Gastroesophageal sphincter (tissue), 4 donors: ENCODE measurements at regions not wholly inside any gene's neighbourhood (a gene's known extent, or its start where the extent isn't known, plus 50 kb on each side); places are given as distances from the start of the nearest gene placed in this dataset.
A peak's percentile ranks its signal among the peaks of the same experiment; 100 is the strongest.

Source experiments
- ATAC-seq: fragments of 150-250 bp; one replicate; pipeline ENCODE4 v1.9.1; 2016; ENCODE audit warnings: mild to moderate bottlenecking, moderate library complexity
- H3K27ac ChIP-seq, 4 donors: fragments of 200-600 bp; sonication (generic) in 3 of 4; 1 replicate in 3 of 4; 2 replicates in 1 of 4; pipeline ENCODE4 v1.5.1; 2016 to 2019
- H3K27me3 ChIP-seq: fragments of 200-600 bp; sonication (generic); one replicate; pipeline ENCODE4 v1.5.1; 2019
- H3K36me3 ChIP-seq, 2 donors: fragments of 200-600 bp; sonication (generic); one replicate each; pipeline ENCODE4 v1.5.1; 2019; ENCODE audit warnings: control low read depth in 1 of 2
- H3K4me1 ChIP-seq, 3 donors: fragments of 200-600 bp; sonication (generic); 1 replicate in 2 of 3; 2 replicates in 1 of 3; pipeline ENCODE4 v1.5.1; 2016 to 2019; ENCODE audit warnings: control low read depth in 2 of 3
- H3K4me3 ChIP-seq, 2 donors: fragments of 200-600 bp; sonication (generic); one replicate each; pipeline ENCODE4 v1.5.1; 2019; ENCODE audit warnings: mild to moderate bottlenecking in 1 of 2, moderate library complexity in 1 of 2
- H3K9me3 ChIP-seq, 3 donors: fragments of 200-600 bp; sonication (generic); one replicate each; pipeline ENCODE4 v1.5.1; 2017 to 2019; ENCODE audit warnings: control low read depth in 2 of 3
- CTCF ChIP-seq, 4 experiments: fragments of 200-600 bp in 2 of 4; fragments of 450-650 bp in 2 of 4; sonication (generic) in 1 of 4; IDR thresholded peaks; one replicate each; pipeline ENCODE4 v1.5.1; 2017 to 2019; ENCODE audit warnings: antibody characterized with exemption in 4 of 4, mild to moderate bottlenecking in 2 of 4, moderate library complexity in 2 of 4
- EP300 ChIP-seq: sonication (generic); formaldehyde crosslinking; IDR thresholded peaks from one replicate; pipeline ENCODE4 v1.6.1; 2017; ENCODE audit warnings: antibody characterized with exemption, mild to moderate bottlenecking
- POLR2A ChIP-seq, 2 donors: fragments of 450-650 bp; IDR thresholded peaks; one replicate each; pipeline ENCODE4 v1.6.1; 2017; ENCODE audit warnings: antibody characterized with exemption in 2 of 2, mild to moderate bottlenecking in 2 of 2, moderate library complexity in 1 of 2
- POLR2AphosphoS5 ChIP-seq: sonication (generic); formaldehyde crosslinking; IDR thresholded peaks from one replicate; pipeline ENCODE4 v1.6.1; 2017; ENCODE audit warnings: antibody characterized with exemption
- WGBS, 2 donors: methylation state at CpG; one replicate each; pipeline ENCODE4 v1.1.5; 2018; ENCODE audit warnings: low coverage in 1 of 2; 5-methylcytosine and 5-hydroxymethylcytosine counted together

- no peak for TF ChIP-seq EP300
- WGBS, 2 donors = 22 to 50% methylated on average over 1 of the region's 1 CpG
- ATAC-seq = no peak
Observed at GRCh38 chr2:84084856-84085255, 374.2 kb downstream of the SUCLG1 start.

GRCh38 chr2:84083984-84084383 lies 375.1 kb downstream of the SUCLG1 start:
- TF ChIP-seq POLR2AphosphoS5 (no peak), CTCF (IDR thresholded peaks at IDR 0.05) (no peak), POLR2A (IDR thresholded peaks at IDR 0.05) (no peak), EP300 (no peak)
- Histone ChIP-seq H3K36me3 (no peaks in the 10 kb centered on the region), H3K4me1 (no peaks in the 10 kb centered on the region), H3K9me3 (no peaks in the 10 kb centered on the region), H3K27ac (no peak overlapping the region), H3K4me3 (no peak overlapping the region), H3K27me3 (no peaks in the 10 kb centered on the region)
- no peak for ATAC-seq
- WGBS, 2 donors = 80 to 82% methylated on average over 1 of the region's 1 CpG

More at GRCh38 chr2:84084856-84085255, 374.2 kb downstream of the SUCLG1 start:
- H3K36me3 ChIP-seq = no peaks in the 10 kb centered on the region
- H3K9me3 ChIP-seq = no peaks in the 10 kb centered on the region
- no peaks in the 10 kb centered on the region for H3K4me1 ChIP-seq
- H3K27me3 ChIP-seq = no peaks in the 10 kb centered on the region
- H3K27ac ChIP-seq = no peak overlapping the region
- H3K4me3 ChIP-seq = no peak overlapping the region

GRCh38 chr2:84078471-84078870 lies 380.6 kb downstream of the SUCLG1 start:
- H3K4me1 ChIP-seq = no peaks in the 10 kb centered on the region
- WGBS, 2 donors = 68 to 83% methylated on average over 3 of the region's 3 CpGs
- no peak overlapping the region for H3K27ac ChIP-seq
- H3K36me3 ChIP-seq = no peaks in the 10 kb centered on the region
- ATAC-seq = no peak
- no peaks in the 10 kb centered on the region for H3K9me3 ChIP-seq
- no peaks in the 10 kb centered on the region for H3K27me3 ChIP-seq
- no peak overlapping the region for H3K4me3 ChIP-seq
- TF ChIP-seq POLR2A (IDR thresholded peaks at IDR 0.05) (no peak), POLR2AphosphoS5 (no peak), EP300 (no peak), CTCF (IDR thresholded peaks at IDR 0.05) (no peak)

GRCh38 chr2:84077496-84077895 lies 381.6 kb downstream of the SUCLG1 start:
- no peak overlapping the region for H3K27ac ChIP-seq
- H3K36me3 ChIP-seq = no peaks in the 10 kb centered on the region
- no peak for ATAC-seq
- H3K4me3 ChIP-seq = no peak overlapping the region
- no peaks in the 10 kb centered on the region for H3K9me3 ChIP-seq
- TF ChIP-seq CTCF (IDR thresholded peaks at IDR 0.05) (peak in 2 of 4 experiments; percentile 28 to 35), POLR2AphosphoS5 (no peak), POLR2A (IDR thresholded peaks at IDR 0.05) (no peak)
- no peaks in the 10 kb centered on the region for H3K4me1 ChIP-seq
- H3K27me3 ChIP-seq = no peaks in the 10 kb centered on the region
- 57 to 94% methylated on average over 2 of the region's 2 CpGs for WGBS, 2 donors

GRCh38 chr2:84071050-84071449 lies 388.0 kb downstream of the SUCLG1 start:
- 75 to 88% methylated on average over 1 of the region's 1 CpG for WGBS, 2 donors
- no peak overlapping the region for H3K4me3 ChIP-seq

More at GRCh38 chr2:84071050-84071449, 388.0 kb downstream of the SUCLG1 start:
- Histone ChIP-seq H3K27me3 (no peaks in the 10 kb centered on the region), H3K4me1 (no peaks in the 10 kb centered on the region), H3K36me3 (no peaks in the 10 kb centered on the region), H3K27ac (no peak overlapping the region), H3K9me3 (no peaks in the 10 kb centered on the region)
- no peak for ATAC-seq
- TF ChIP-seq CTCF (IDR thresholded peaks at IDR 0.05) (no peak), POLR2A (IDR thresholded peaks at IDR 0.05) (no peak), POLR2AphosphoS5 (no peak), EP300 (no peak)
